Astrocyte of the hippocampus (primary cell): ENCODE measurements at regions not wholly inside any gene's neighbourhood (a gene's known extent, or its start where the extent isn't known, plus 50 kb on each side); places are given as distances from the start of the nearest gene placed in this dataset.

Experiments used
- DNase-seq: peaks from one replicate; pipeline ENCODE4 v3.0.0; 2011; ENCODE audit warnings: low read depth, low spot score

DNA sequence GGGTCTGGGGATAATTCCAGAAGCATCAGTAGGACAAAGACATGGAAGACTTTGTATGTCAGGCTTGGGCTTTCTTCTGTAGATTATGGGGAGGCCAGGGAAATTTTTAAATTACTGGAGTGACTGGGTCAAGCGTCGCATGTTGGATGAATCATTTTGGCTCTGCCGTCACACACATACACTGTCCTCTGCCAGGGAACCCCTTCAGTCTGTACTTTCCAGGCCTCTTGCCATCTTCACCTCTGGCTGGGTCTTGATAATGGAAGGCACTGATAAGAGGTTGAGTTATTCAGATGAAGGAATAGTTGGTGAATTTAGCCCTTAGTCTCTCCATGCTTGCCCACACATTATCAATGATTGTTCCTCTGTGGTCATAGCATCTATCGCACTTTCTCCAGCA, 895.1 kb upstream of the CELF4 start:
- no peak for DNase-seq

DNA sequence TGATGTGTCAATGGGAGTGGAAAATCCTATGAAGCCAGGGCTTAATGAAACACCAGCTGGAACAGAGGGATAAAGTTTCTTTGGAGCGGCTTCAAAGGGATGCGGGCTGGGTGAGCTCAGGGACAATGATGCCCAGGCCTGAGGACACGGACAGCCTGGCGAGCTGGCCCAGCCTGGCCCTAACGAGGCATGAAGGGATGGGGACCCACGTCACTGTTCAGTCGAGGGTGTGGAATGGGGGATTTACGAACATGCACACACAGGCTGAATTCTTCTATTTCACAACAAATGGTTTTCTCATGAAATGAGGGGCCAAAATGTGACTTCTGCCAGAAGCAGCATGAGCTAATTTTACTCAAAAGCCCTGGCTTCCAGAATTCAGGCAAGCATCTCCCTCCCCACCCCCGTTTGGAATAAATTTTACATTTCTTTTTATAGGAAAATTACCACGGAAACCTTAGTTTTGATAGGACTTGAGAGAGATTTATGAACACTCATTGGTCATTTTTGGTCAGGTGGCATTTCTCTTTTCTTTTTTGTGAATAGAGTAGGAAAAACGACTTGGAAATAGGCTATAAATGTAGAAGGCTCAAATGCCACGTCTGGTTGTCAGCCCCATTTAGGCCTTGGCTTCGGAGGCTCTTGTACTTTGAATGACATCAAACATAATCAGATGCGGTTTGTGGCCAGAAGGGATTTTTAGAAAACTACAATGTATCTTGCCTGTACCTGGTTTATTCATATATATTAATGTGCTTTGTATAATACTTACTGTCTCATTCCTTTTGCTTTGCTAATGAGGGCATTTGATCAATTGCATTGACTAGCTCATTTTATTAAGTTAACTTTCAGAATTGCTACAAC, 893.8 kb upstream of the CELF4 start:
- DNase-seq = peak; percentile 28

DNA sequence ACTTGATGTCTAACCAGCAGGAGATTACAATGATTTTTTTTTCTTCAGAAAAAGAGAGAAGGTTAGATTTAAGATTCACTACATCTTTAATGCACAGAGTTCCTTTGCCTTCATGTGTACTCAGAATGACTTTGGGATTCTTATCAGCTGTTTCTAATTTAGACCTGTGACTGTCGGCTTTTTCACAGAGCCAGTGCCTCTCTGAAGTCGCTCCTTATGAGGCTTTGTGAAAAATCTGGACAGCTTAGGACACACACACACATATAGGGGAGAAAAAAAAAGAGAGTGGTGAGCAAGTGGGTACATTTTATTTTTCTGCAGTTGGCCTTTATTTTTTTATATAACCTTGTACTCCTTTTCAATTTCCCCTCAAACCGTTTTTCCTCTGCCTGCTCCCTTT, 893.1 kb upstream of the CELF4 start:
- DNase-seq = no peak

DNA sequence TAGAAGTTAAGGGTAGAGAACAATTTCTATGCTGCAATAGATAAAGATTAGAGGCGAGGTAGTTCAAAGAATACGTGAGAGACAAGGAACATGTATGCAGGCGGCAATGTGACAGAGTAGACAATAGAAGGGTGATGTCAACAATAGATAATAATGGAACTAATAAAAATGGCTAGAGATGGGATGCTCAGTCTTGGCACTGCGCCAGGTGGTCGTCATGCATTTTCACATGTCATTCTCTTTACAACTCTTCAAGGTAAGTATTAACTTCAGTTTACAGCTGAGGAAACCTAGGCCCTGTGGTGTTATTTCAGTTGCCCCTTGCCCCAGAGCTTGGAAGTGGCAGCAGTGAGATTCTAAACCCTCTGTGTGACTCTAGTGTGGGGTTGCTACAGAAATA, 890.7 kb upstream of the CELF4 start:
- no peak for DNase-seq

DNA sequence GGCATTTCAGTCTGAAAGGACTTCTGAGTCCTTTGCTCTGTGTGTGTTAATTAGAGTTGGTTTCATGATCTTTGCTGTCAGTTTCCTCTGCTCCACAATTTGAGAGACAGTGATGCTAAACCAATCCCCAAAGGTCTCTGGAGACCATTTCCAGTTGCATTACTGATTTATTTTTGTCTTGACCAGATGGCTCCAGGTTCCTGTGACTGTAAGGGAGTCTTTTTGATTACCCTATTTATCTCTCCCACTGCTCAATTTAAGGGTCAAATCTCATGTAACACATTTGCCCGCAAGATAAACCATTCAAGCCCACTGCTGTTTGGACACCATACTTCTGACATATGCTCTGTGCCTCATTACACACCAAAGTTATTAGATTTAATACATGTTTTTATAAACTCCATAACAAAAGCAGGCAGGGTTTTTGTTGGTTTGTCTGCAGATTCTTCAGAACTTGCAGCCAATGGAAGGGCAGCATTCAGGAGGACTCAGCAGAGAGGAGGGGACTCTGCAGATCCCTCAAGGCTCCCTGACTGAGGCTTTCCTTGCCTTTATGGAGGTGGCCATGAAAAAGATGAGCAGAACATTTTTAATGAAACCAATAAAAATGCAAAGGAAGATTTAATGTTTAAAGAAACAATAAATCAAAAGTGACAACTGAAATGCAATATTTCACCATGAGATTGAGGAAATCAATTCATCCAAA, 889.3 kb upstream of the CELF4 start:
- no peak for DNase-seq

DNA sequence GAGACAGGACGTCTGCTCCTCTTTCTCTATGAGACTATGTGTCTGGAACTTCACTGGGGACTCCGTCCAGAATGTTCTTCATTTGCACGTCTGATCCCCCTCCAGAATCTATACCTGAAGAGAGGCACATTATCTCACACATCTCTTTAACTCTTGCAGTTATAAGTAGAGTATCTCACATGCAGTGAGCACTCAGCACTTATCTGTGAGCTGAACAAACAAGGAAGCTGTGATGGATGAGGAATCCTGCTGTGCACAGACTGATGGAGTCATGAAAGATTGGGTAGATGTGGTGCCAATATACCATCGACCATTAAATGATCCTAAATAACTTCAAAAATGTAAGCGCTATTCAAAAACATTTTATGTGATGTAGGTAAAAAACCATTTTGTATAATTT, 888.3 kb upstream of the CELF4 start:
- DNase-seq = no peak

DNA sequence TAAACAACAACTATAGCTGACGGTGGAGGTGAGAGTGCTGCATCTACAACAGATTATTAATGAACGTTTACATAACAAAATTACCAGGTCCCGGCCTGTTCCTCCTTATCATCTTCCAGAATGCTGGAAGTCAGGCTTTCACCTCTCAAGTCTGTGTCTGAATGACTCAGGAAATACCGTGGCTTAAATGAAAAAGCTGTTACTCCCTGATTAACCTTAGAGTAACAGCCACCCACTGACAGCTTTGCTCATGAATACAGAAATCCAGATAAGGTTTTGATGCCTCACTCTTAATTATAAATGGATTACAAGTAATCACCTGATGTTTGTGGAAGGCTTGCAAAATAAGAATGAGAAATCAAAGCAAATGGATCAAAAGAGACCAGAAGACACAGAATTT, 885.3 kb upstream of the CELF4 start:
- DNase-seq = peak; percentile 21

DNA sequence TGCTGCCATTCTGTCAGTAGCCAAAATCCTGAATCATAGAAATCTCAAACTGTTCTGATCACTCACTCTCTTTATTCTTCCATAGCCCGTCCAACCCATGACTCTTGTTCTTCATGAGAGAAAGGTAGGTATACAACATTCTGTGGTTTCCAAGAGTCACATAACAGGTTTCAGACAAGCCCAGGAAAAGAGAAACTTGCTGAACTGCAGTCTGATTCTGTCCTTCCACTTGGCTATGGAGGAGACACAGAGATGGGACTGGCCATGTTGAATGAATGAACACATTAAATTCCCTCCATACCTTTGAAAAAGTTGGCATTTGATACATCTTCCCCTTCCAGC, 880.2 kb upstream of the CELF4 start:
- DNase-seq = no peak

DNA sequence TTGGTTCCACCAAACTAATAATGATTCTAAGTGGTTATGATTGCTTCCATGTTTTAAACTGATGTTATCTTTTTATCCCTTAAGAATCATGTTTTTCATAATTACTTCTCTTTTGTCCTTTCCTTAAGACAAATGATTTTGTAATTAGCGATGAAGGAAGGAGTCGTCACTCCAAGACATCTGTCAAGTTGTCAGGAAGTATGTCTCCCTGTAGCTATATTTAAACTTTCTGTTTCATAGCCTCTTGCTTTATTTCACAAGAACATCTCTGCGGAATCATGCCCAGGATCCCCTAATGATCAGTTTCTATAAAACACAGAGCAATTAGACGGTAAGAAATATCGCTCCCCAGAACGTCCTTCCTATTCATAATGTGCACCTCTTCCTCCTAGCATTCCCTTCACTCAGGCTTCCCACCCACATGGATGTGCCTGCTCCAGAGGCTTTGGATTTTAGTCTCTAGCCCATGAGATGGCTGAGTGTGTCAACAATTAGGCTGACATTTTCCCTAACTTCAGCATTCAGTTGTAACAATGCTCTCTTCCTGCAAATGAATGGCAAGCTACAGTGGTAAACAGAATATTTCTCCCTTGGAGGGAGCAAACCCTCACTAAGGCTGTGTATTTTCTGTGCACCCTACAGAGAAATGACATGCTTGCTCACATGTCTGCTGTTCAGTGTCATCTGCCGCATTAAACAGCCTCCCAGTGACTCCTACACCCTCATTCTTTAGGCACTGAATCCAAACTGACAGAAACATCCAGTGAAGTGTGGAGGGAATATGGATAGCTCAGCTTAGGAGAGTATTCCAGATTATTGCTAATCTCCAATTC, 879.6 kb upstream of the CELF4 start:
- DNase-seq = no peak

DNA sequence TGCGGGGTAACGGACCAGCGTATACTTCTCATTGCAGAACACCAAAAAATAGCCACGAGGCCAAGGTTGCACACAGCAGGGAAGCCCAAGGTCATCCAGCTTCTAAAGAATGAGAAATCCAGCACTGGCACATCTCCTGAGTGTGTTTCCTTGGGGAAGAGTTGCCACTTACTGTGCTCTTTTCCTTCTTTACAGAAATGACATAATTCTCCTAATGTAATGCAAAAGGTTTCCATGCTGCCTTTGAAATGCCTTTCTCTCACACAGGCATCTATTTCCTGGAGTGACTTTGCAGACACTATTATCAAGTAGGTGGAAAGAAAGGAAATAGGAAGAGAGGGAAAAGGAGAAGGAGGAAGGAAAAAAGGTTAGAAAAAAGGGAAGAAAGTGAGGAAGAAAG, 862.1 kb upstream of the CELF4 start:
- DNase-seq = no peak

DNA sequence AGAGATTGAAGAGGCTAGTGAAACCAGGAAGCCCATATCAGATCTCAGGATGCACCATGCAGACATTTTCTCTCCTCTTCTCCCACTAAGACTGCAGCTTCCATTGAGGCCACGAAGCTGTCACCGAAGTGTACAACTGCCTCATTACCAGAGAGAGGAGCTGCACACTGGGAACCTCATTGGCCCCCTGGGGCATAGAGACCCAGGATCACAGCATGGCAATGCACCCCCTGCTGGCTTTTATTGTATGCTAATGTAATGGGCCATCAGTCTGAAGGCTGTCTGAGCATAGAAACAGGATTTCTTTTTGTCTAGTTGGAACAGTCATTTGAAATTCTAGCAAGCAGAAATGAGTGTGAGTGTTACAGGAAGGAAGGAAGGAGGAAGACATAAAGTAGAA, 861.6 kb upstream of the CELF4 start:
- no peak for DNase-seq

DNA sequence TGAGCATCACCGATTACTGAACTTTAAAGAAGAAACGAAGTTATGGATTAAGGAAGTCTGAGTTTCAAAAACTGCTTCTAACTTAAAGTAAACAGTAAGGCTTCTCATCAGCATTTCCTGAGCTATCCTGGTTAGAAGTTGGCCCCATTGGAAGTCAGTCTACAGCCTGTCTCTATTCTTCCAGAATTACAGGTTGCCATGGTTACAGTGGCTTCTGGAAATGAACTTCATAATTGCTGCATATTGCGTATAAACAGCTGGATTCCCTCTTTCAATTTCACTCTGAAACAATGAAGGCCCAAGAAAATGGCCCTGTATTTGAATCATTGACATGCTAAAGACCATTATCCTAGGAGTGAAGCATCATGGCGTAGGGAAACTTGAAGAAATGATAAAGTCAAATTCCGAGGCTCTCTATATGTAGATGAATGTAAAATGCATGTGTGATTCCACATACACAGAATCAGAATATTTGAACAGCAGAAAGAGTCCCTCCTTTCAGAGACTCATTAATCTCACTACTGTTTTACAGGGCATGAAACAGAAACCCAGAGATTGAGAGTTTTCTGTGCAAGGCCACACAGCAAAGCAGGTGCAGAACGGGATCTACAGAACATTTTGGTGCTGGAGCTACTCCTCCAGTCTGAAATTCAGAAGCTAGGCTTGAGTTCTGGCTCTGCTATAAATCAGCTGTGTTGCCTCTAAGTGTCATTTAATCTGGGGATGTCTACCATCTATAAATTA, 856.4 kb upstream of the CELF4 start:
- no peak for DNase-seq

DNA sequence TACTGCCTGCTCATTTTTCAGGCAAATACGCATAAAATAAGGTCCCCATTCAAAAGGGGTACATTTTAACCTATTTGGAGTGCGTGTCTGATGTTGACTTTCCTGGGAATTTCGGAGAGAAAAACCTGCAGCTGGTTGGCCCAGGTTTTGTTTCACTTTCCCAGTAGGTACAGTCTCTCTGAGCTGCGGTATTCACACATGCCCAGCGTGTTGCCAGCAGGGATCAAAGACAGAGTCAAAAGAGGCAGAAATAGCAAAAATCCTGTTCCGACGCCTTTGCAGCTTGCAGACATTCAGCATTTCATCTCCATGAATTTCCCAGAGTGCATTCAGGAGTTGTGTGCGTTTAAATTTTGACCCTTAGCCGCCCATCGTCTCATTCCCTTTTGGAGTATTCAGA, 855.4 kb upstream of the CELF4 start:
- peak; percentile 1 for DNase-seq

DNA sequence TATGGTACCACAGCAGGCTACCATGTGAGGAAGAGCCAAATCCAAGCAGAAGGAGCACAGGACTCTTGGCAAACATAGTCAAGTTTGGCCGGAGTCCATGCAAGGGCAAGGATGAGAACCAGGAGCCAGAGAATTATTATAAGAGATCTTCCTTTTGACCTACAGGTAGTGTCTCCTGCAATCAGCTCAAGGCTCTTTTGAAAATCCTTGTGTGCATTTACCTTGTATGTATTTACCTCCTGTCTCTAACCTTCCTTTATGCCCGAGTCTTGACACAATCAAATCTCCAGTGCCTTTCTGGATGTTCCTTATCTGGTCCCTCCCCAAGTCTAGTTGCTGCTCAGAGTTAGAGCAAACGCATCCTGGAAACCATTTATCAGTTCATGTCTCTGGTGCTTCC, 855.0 kb upstream of the CELF4 start:
- no peak for DNase-seq

DNA sequence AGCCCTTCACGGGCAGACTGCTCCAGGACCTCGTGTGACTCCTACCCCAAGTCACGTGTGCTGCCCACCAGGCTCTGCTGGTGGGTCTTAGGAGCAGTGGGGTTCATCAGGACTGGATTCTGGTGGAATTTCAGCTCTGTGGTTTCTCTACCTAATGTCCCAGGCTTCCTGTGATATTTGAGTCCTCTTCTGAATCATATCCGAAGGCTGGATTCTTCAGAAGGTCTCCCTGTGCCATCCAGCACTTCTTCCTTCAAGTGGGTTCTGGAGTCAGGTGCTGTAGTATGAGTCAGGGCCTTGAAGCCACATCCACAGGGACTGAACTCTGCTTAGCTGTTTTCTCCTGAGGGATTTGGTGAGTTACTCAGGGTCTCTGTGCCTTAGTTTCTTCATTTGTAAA, 850.2 kb upstream of the CELF4 start:
- DNase-seq = no peak

DNA sequence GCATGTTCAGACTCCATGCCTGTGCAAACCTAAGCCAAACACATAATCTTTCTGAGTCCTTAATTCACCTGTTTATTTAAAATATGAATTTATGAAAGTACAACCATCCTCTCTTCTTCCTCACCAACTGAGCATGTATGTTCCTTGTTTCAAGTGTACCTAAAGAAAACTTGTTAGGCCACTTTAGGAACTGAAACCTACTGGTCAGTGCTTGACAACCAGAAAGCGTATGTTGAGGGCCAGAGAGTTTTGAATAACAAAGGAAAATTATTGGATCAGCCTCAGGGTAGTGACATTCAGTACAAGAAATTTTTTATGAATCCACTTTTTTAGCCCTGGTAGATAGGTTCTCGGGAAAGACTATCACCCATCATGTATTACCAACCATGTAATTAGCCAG, 847.6 kb upstream of the CELF4 start:
- DNase-seq = no peak

DNA sequence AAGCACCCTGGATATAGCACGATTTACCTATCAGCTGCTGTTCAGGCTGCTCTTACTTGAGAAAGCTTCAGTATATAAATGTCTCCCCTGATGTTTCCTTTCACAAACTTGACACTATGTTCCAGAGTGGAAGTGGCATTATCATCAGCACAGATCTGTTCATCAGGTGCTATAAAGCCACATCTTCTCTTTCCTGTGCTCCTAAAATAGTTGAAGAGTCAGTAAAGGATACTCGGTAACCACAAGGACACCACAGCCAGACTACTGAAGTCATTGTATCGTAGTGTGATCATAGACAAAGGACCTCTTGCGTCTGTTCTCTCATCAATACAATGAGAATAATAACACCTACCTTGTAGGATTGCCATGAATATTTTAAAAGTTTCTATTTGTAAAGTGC, 841.0 kb upstream of the CELF4 start:
- DNase-seq = no peak

DNA sequence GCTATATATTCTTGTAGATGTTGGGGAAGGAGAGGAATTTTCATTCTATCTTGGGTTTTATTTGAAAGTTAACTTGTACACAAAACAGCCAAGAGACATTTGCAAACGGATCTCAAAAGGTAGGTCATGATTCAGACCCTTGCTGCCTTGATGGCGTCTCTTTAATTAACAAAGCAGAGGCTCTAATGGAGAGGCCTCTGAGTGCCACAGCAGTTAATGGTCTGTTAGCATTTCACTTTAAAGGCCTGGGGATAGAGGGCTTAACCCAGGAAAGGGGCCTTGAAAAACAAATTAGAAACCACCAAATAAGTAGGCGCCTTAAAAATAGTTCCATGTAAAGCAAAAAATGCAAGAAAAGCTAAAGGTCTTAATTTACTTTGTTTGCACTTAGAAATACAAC, 836.9 kb upstream of the CELF4 start:
- DNase-seq = no peak

DNA sequence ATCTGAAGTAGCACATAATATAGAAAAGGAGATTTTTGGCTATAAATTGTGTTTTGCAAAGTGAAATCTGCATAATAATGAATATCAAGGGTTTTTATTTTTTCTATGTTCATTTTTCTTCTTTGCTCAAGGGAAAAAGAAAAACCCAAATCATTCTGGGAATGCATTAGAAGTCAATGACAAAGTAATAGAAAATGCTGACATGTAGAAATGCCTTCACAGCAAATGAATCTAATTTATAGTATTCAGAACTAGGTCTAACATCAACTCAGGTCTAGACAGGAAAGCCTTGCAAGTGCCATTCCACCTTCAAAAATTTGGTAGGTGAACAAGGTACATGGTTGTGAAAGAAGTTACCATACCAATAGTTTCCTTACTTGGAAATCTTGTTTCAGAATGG, 831.5 kb upstream of the CELF4 start:
- DNase-seq = no peak

DNA sequence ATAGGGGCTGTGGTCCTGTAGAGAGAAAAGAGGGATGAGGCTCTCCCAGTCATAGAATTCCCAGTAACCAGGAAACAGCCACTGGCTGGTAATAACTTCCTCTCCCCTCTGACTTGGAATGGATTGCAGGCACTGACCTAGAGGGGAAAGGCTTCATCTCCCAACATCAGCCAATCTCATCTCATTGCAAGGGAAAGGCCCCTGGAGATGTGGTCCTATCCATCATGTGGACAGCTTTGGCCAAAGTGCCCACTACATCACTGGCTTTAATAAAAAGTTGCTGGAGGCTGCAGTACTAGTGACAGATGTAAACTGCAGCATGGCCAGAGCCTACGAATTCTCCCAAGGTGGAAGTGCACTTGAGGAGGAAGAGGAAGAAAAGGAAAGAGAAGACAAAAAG, 820.5 kb upstream of the CELF4 start:
- no peak for DNase-seq

DNA sequence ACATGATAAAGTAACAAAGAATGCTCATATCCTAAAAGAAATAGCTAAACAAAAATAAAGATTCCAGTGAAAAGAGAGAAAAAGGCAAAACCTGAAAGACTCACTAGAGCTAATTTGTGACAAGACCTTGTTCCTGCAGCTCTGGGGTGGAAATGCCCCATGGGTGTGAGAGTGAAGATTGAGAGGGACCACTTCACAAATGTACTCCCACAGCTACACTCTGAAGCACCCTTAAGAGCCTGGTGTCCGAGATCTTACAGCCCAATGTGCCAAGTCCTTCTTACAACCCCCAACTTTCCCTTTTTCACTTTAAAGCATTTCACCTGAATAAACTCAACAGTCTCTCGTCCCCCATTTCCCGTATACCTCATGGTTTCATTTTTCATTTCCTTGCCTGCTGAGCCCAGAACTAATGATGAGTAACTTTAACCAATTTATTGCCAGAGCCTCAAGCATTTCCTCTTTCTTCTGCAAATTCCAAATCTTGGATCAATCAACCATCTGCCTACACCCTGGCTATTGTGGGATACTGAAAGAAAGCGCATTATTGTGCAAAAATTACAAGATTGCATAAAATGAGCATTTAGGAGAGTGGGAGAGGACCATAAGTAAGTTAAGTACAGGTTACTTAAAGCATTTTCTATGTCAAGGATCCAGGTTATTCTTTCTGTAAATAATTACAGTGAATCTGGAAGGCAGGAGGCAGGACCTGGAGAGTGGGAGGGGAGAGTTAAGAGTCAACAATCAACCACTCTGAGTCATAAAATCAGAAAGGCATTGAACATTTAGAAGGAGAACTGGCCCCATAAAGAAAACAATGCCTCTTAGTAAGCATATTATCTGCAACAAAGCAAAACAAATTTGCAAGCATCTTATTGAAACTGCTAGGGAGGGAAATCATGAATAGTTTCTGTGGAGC, 804.4 kb upstream of the CELF4 start:
- peak; percentile 15 for DNase-seq
